ENCODE measurements at regions not wholly inside any gene's neighbourhood (a gene's known extent, or its start where the extent isn't known, plus 50 kb on each side); places are given as distances from the start of the nearest gene placed in this dataset.
A peak's percentile ranks its signal among the peaks of the same experiment; 100 is the strongest.

GRCh38 chr6:56347526-56347925 lies 100.1 kb upstream of the COL21A1 start:
- DNase-seq (ENCODE audit: low read depth in 2 of 2) = no peak

GRCh38 chr6:56346958-56347357 lies 99.6 kb upstream of the COL21A1 start:
- DNase-seq (ENCODE audit: low read depth in 2 of 2) = no peak

- DNase-seq (ENCODE audit: low read depth in 2 of 2) = no peak
Measured at GRCh38 chr6:56345376-56345995, 98.1 kb upstream of the COL21A1 start.

- DNase-seq (ENCODE audit: low read depth in 2 of 2) = no peak
Measured at GRCh38 chr6:56343295-56343694, 95.9 kb upstream of the COL21A1 start.

- DNase-seq (ENCODE audit: low read depth in 2 of 2) = no peak
Measured at GRCh38 chr6:56339524-56339923, 92.1 kb upstream of the COL21A1 start.

GRCh38 chr6:56335726-56336125 lies 88.3 kb upstream of the COL21A1 start:
- DNase-seq (ENCODE audit: low read depth in 2 of 2) = peak; percentile 62 to 69

- DNase-seq (ENCODE audit: low read depth in 2 of 2) = peak; percentile 10 to 82
Measured at GRCh38 chr6:56334937-56335336, 87.6 kb upstream of the COL21A1 start.

GRCh38 chr6:56329271-56330050 lies 82.1 kb upstream of the COL21A1 start:
- peak; percentile 95 to 98 for DNase-seq (ENCODE audit: low read depth in 2 of 2)

- DNase-seq (ENCODE audit: low read depth in 2 of 2) = peak in 1 of 2 donors; percentile 16
Measured at GRCh38 chr6:56328728-56329090, 81.3 kb upstream of the COL21A1 start.

- peak; percentile 75 to 84 for DNase-seq (ENCODE audit: low read depth in 2 of 2)
Measured at GRCh38 chr6:56327946-56328727, 80.8 kb upstream of the COL21A1 start.

- DNase-seq (ENCODE audit: low read depth in 2 of 2) = no peak
Measured at GRCh38 chr6:56324396-56324795, 77.0 kb upstream of the COL21A1 start.

- DNase-seq (ENCODE audit: low read depth in 2 of 2) = no peak
Measured at GRCh38 chr6:56318851-56319250, 71.5 kb upstream of the COL21A1 start.

- peak; percentile 44 to 64 for DNase-seq (ENCODE audit: low read depth in 2 of 2)
Measured at GRCh38 chr6:56314683-56315523, 67.5 kb upstream of the COL21A1 start.

GRCh38 chr6:56311533-56312448 lies 64.4 kb upstream of the COL21A1 start:
- DNase-seq (ENCODE audit: low read depth in 2 of 2) = no peak

- DNase-seq (ENCODE audit: low read depth in 2 of 2) = no peak
Measured at GRCh38 chr6:56311061-56311460, 63.7 kb upstream of the COL21A1 start.

GRCh38 chr6:56310241-56310640 lies 62.9 kb upstream of the COL21A1 start:
- DNase-seq (ENCODE audit: low read depth in 2 of 2) = no peak

GRCh38 chr6:56299916-56300315 lies 52.5 kb upstream of the COL21A1 start:
- peak; percentile 51 to 72 for DNase-seq (ENCODE audit: low read depth in 2 of 2)

- DNase-seq (ENCODE audit: low read depth in 2 of 2) = peak in 1 of 2 donors; percentile 21
Measured at GRCh38 chr6:56297022-56297989, 49.9 kb upstream of the COL21A1 start.

Data from dermis microvascular lymphatic vessel endothelial cell (primary cell).